LNCaP clone FGC (cell line): ENCODE measurements at regions not wholly inside any gene's neighbourhood (a gene's known extent, or its start where the extent isn't known, plus 50 kb on each side); places are given as distances from the start of the nearest gene placed in this dataset.
"Not testable (repeated sequence)": the region's sequence is repeated elsewhere in the genome, so short reads cannot be mapped to it uniquely, and the experiment has no call there.

Experiments
- DNase-seq: peaks from one replicate; pipeline ENCODE4 v3.0.0-alpha.2; 2011; ENCODE audit warnings: low read depth
- H3K4me3 ChIP-seq: 2 replicates; pipeline ENCODE4 v1.5.1; 2011; ENCODE audit warnings: mild to moderate bottlenecking, low read depth, low read length, control low read depth
- CTCF ChIP-seq: IDR thresholded peaks from 2 replicates; pipeline ENCODE4 v1.5.1; 2012; ENCODE audit warnings: mild to moderate bottlenecking; ENCODE audit not compliant: control insufficient read depth, insufficient read depth; ENCODE audit errors: extremely low read depth

GRCh38 chr2:181789827-181790448 lies 101.6 kb upstream of the ITPRID2 start:
- H3K4me3 ChIP-seq, result no peak overlapping the region
- TF ChIP-seq CTCF, result no peak
- no peak for DNase-seq

GRCh38 chr2:181790716-181791649 lies 100.5 kb upstream of the ITPRID2 start:
- no peak for TF ChIP-seq CTCF
- H3K4me3 ChIP-seq, result no peak overlapping the region
- DNase-seq, result no peak

GRCh38 chr2:181792906-181793305 lies 98.6 kb upstream of the ITPRID2 start:
- DNase-seq, result no peak
- TF ChIP-seq CTCF, result no peak
- H3K4me3 ChIP-seq, result no peak overlapping the region

- no peak overlapping the region for H3K4me3 ChIP-seq
- no peak for TF ChIP-seq CTCF
- no peak for DNase-seq
Measured at GRCh38 chr2:181798022-181798421, 93.5 kb upstream of the ITPRID2 start.

GRCh38 chr2:181802300-181802699 lies 89.2 kb upstream of the ITPRID2 start:
- not testable (repeated sequence) for DNase-seq, H3K4me3 ChIP-seq

GRCh38 chr2:181803903-181804799 lies 87.4 kb upstream of the ITPRID2 start:
- H3K4me3 ChIP-seq, DNase-seq: not testable (repeated sequence)

- TF ChIP-seq CTCF, result no peak
- DNase-seq, result no peak
- H3K4me3 ChIP-seq, result no peak overlapping the region
Measured at GRCh38 chr2:181805228-181806038, 86.1 kb upstream of the ITPRID2 start.
